Esophagus squamous epithelium (tissue), 5 donors: ENCODE measurements at regions not wholly inside any gene's neighbourhood (a gene's known extent, or its start where the extent isn't known, plus 50 kb on each side); places are given as distances from the start of the nearest gene placed in this dataset.

ENCODE experiments used
- DNase-seq: peaks from one replicate; lab custom pipeline; 2025; lab: John Stamatoyannopoulos, UW
- H3K27ac ChIP-seq, 4 donors: fragments of 200-600 bp; sonication (generic); one replicate each; pipeline ENCODE4 v1.5.1; 2016 to 2019; ENCODE audit warnings: mild to moderate bottlenecking in 1 of 4
- H3K27me3 ChIP-seq, 4 donors: fragments of 200-600 bp; sonication (generic); 1 replicate in 3 of 4; 2 replicates in 1 of 4; pipeline versions ENCODE4 v1.5.1 to v1.6.0; 2017 to 2021; ENCODE audit warnings: antibody characterized with exemption in 1 of 4
- H3K36me3 ChIP-seq, 3 donors: fragments of 200-600 bp; sonication (generic); one replicate each; pipeline ENCODE4 v1.5.1; 2016 to 2019
- H3K4me1 ChIP-seq, 3 donors: fragments of 200-600 bp; sonication (generic); one replicate each; pipeline ENCODE4 v1.5.1; 2017 to 2019
- H3K4me3 ChIP-seq, 4 donors: fragments of 200-600 bp; sonication (generic); 1 replicate in 3 of 4; 2 replicates in 1 of 4; pipeline ENCODE4 v1.5.1; 2016 to 2019; ENCODE audit warnings: mild to moderate bottlenecking in 2 of 4, moderate library complexity in 1 of 4
- H3K9me3 ChIP-seq, 3 donors: fragments of 200-600 bp; sonication (generic); one replicate each; pipeline ENCODE4 v1.5.1; 2016 to 2019
- CTCF ChIP-seq, 6 experiments: fragments of 450-650 bp in 4 of 6; fragments of 200-600 bp in 2 of 6; sonication (generic) in 2 of 6; IDR thresholded peaks; one replicate each; pipeline ENCODE4 v1.5.1; 2016 to 2019; ENCODE audit warnings: antibody characterized with exemption in 6 of 6, mild to moderate bottlenecking in 4 of 6, moderate library complexity in 4 of 6
- POLR2A ChIP-seq, 4 donors: fragments of 450-650 bp; IDR thresholded peaks; one replicate each; pipeline ENCODE4 v1.6.1; 2017; ENCODE audit warnings: antibody characterized with exemption in 4 of 4, mild to moderate bottlenecking in 4 of 4, moderate library complexity in 3 of 4
- WGBS, 2 donors: methylation state at CpG; one replicate each; pipeline ENCODE4 v1.1.5; 2018; 5-methylcytosine and 5-hydroxymethylcytosine counted together
- intact Hi-C: fragments of 100-400 bp; cut with DNase I; formaldehyde crosslinking; loops from one replicate; pipeline ENCODE4 v1.15.0; 2022
- donor health status: DM: yes; HTN: yes; CAD: no.

DNA sequence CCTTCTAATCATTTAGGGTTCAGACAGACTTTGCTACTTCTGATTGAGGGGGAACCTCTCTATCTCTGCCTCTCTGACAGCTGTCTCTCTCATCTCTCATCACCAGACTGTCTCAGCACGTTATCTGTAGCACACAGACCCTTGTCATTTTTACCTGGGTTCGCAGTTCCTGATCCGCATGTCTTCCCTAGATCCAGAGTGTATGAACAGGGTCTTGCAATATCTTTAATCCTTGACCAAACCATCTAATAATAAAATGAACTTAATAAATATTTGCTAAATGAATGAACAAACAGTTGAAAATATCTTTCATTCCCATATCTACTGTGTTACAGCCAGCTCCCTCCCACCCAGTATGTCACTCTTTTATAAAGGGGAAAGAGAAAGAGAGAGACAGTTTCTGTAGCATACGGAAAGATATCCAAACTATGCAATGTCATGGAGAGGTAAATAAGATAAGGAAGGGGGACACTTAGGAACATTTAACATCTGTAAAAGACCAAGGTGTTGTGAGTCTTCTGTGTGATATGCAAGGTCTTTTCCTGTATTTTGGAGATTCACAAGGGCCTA, 507.6 kb downstream of the SUCLG1 start:
- intact Hi-C loops = no loop called here
- 58 to 72% methylated on average over 4 of the region's 4 CpGs for WGBS, 2 donors
- no peak overlapping the region for H3K4me3 ChIP-seq

GRCh38 chr2:83949361-83949760, 509.7 kb downstream of the SUCLG1 start:
- intact Hi-C loops = no loop called here
- 47 to 71% methylated on average over 1 of the region's 1 CpG for WGBS, 2 donors
- no peaks in the 10 kb centered on the region for H3K36me3 ChIP-seq

More for the DNA sequence above, 507.6 kb downstream of the SUCLG1 start:
- no peak for DNase-seq
- TF ChIP-seq CTCF (IDR thresholded peaks at IDR 0.05) (no peak), POLR2A (IDR thresholded peaks at IDR 0.05) (no peak)
- H3K9me3 ChIP-seq = no peaks in the 10 kb centered on the region
- H3K27me3 ChIP-seq = no peaks in the 10 kb centered on the region
- H3K27ac ChIP-seq = no peak overlapping the region
- H3K36me3 ChIP-seq = no peaks in the 10 kb centered on the region
- H3K4me1 ChIP-seq = no peaks in the 10 kb centered on the region

DNA sequence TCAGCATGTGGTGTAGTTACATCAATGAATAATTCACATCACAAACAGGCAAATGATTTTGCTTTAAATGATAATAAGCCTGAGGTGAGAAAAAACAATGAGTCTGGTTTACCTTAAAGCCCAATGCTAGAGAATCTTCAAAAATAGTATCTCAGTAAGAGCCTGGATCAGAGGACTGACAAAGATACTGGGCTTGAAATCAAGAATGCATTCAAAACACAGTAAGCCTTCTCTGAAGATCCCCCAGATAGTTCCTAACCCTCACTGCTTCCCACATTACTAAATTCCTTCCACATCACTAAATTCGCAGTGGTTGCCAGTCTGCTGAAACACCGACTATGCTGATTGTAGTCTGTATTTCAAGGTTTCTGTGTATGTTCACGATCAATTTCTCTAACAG, 514.9 kb downstream of the SUCLG1 start:
- Histone ChIP-seq H3K9me3 (no peaks in the 10 kb centered on the region), H3K27ac (no peak overlapping the region), H3K4me1 (no peaks in the 10 kb centered on the region), H3K36me3 (no peaks in the 10 kb centered on the region), H3K27me3 (no peaks in the 10 kb centered on the region), H3K4me3 (no peak overlapping the region)
- intact Hi-C loops = no loop called here
- no peak for DNase-seq
- WGBS, 2 donors = 56 to 67% methylated on average over 3 of the region's 3 CpGs
- TF ChIP-seq POLR2A (IDR thresholded peaks at IDR 0.05) (no peak), CTCF (IDR thresholded peaks at IDR 0.05) (no peak)

More at GRCh38 chr2:83949361-83949760, 509.7 kb downstream of the SUCLG1 start:
- H3K9me3 ChIP-seq = no peaks in the 10 kb centered on the region
- no peaks in the 10 kb centered on the region for H3K4me1 ChIP-seq
- no peak overlapping the region for H3K4me3 ChIP-seq
- H3K27ac ChIP-seq = no peak overlapping the region
- H3K27me3 ChIP-seq = no peaks in the 10 kb centered on the region
- TF ChIP-seq POLR2A (IDR thresholded peaks at IDR 0.05) (no peak), CTCF (IDR thresholded peaks at IDR 0.05) (no peak)
- no peak for DNase-seq

GRCh38 chr2:83943265-83943664, 515.8 kb downstream of the SUCLG1 start:
- Histone ChIP-seq H3K4me3 (no peak overlapping the region), H3K9me3 (no peaks in the 10 kb centered on the region), H3K27me3 (no peaks in the 10 kb centered on the region), H3K36me3 (no peaks in the 10 kb centered on the region), H3K4me1 (no peaks in the 10 kb centered on the region), H3K27ac (no peak overlapping the region)
- intact Hi-C loops = no loop called here
- 60 to 89% methylated on average over 2 to 3 of the region's 3 CpGs for WGBS, 2 donors
- no peak for TF ChIP-seq POLR2A (IDR thresholded peaks at IDR 0.05)
- TF ChIP-seq CTCF (IDR thresholded peaks at IDR 0.05) = no peak
- DNase-seq = no peak

DNA sequence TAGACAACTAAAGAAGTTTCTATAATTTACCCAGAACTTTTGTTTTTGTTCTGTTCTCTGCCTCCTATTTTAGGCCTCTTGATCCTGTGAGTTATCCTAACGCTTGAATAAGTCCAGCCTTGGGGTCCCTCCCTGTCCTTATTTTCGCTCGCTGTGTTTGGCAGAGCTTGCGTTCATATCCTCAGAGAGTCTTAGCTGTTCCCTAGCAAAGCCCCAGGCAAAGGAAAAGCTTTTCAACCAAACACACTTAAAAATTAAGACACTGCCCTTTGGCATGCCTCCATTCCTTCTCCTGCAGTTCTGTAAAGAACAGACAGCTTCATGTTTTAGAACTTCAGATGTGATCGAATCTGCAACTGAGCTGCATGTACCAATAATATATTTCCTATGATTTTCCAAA, 517.2 kb downstream of the SUCLG1 start:
- TF ChIP-seq POLR2A (IDR thresholded peaks at IDR 0.05) = no peak
- no peak for TF ChIP-seq CTCF (IDR thresholded peaks at IDR 0.05)
- H3K4me3 ChIP-seq = no peak overlapping the region
- DNase-seq = no peak
- no peaks in the 10 kb centered on the region for H3K36me3 ChIP-seq
- no peaks in the 10 kb centered on the region for H3K4me1 ChIP-seq
- WGBS, 2 donors = 63 to 67% methylated on average over 5 of the region's 5 CpGs
- H3K27me3 ChIP-seq = no peaks in the 10 kb centered on the region
- no peaks in the 10 kb centered on the region for H3K9me3 ChIP-seq
- no peak overlapping the region for H3K27ac ChIP-seq
- intact Hi-C loops = no loop called here
